Endothelial cell of umbilical vein (primary cell): ENCODE measurements at regions not wholly inside any gene's neighbourhood (a gene's known extent, or its start where the extent isn't known, plus 50 kb on each side); places are given as distances from the start of the nearest gene placed in this dataset.

Experiments used
- BruUV-seq: library from RNA; stranded (reverse); fragments of 400-500 nt; replicated peaks from 2 replicates; lab custom pipeline; 2021; lab: Mats Ljungman, UMichigan
- CTCF ChIA-PET: fragments of 300-600, 350-600 bp; sonication (Branson Sonifier 250); formaldehyde crosslinking; loops from one replicate; lab custom pipeline; 2021; ENCODE audit warnings: antibody characterized with exemption, inconsistent platforms; lab: Charles Lee
- POLR2A ChIA-PET: fragments of 300-600, 350-600 bp; sonication (Branson Sonifier 250); formaldehyde crosslinking; loops from one replicate; lab custom pipeline; 2021; ENCODE audit warnings: antibody characterized with exemption, inconsistent platforms; lab: Charles Lee
- DNase-seq: peaks from one replicate; pipeline ENCODE4 v3.0.0-alpha.2; 2011; ENCODE audit warnings: low read depth, low spot score
- FAIRE-seq: peaks from 2 replicates; lab custom pipeline; 2011; peaks lifted over from hg19 to GRCh38; lab: Jason Lieb, UNC
- H2AFZ ChIP-seq: 2 replicates; pipeline ENCODE4 v1.6.0; 2012; ENCODE audit warnings: low read depth, low read length, control low read depth, inconsistent platforms
- H3K27ac ChIP-seq: 2 replicates; pipeline ENCODE4 v1.5.1; 2011; ENCODE audit warnings: low read depth, mild to moderate bottlenecking, control low read depth, low read length, moderate library complexity; ENCODE audit not compliant: insufficient read depth
- H3K27me3 ChIP-seq, 2 experiments: 2 replicates each; pipeline versions ENCODE4 v1.6.0 to v1.6.1; 2011; ENCODE audit warnings: low read length in 2 of 2, mixed read lengths in 1 of 2; ENCODE audit not compliant: control insufficient read depth in 2 of 2, insufficient read depth in 2 of 2
- H3K36me3 ChIP-seq, 2 experiments: 2 replicates in 1 of 2; 3 replicates in 1 of 2; pipeline ENCODE4 v1.5.1; 2011; ENCODE audit warnings: low read length in 2 of 2, mild to moderate bottlenecking in 1 of 2, moderate library complexity in 1 of 2; ENCODE audit not compliant: control insufficient read depth in 2 of 2, insufficient read depth in 2 of 2; ENCODE audit errors: extremely low read depth in 1 of 2
- H3K4me1 ChIP-seq: 3 replicates; pipeline ENCODE4 v1.5.1; 2011; ENCODE audit warnings: mild to moderate bottlenecking, low read length; ENCODE audit not compliant: control insufficient read depth, insufficient read depth; ENCODE audit errors: extremely low read depth
- H3K4me2 ChIP-seq: 2 replicates; pipeline ENCODE4 v1.6.1; 2011; ENCODE audit warnings: low read length, control low read depth, mixed read lengths; ENCODE audit not compliant: insufficient read depth
- H3K4me3 ChIP-seq, 3 experiments: fragments of 200-600 bp in 1 of 3; sonication (generic), shearing (Covaris generic) in 1 of 3; replicated peaks in 1 of 3; 2 replicates each; pipeline ENCODE4 v1.5.1; 2011 to 2016; ENCODE audit warnings: control low read depth in 3 of 3, low read length in 3 of 3, mild to moderate bottlenecking in 2 of 3, inconsistent platforms in 1 of 3, low read depth in 1 of 3, moderate library complexity in 1 of 3; ENCODE audit not compliant: insufficient read depth in 1 of 3
- H3K79me2 ChIP-seq: 2 replicates; pipeline ENCODE4 v1.6.0; 2012; ENCODE audit warnings: low read length, inconsistent platforms; ENCODE audit not compliant: control insufficient read depth, insufficient read depth
- H3K9ac ChIP-seq: replicated peaks from 2 replicates; pipeline ENCODE3; 2011; ENCODE audit warnings: low read length, control low read depth; ENCODE audit not compliant: insufficient read depth; ENCODE audit errors: extremely low read depth
- H3K9me1 ChIP-seq: replicated peaks from 3 replicates; pipeline ENCODE4 v1.6.0; 2011; ENCODE audit warnings: mild to moderate bottlenecking, low read length; ENCODE audit not compliant: control insufficient read depth, insufficient read depth; ENCODE audit errors: extremely low read depth
- H3K9me3 ChIP-seq: replicated peaks from 2 replicates; pipeline ENCODE4 v1.5.1; 2012; ENCODE audit warnings: low read length, inconsistent platforms; ENCODE audit not compliant: control insufficient read depth, insufficient read depth
- H4K20me1 ChIP-seq: replicated peaks from 2 replicates; pipeline ENCODE3; 2011; ENCODE audit warnings: mild to moderate bottlenecking, low read length; ENCODE audit not compliant: control insufficient read depth, insufficient read depth; ENCODE audit errors: extremely low read depth
- CTCF ChIP-seq, 2 donors: IDR thresholded peaks; 1 replicate in 1 of 2; 2 replicates in 1 of 2; pipeline ENCODE4 v1.5.1; 2011; ENCODE audit warnings: low read length in 2 of 2, mild to moderate bottlenecking in 2 of 2, moderate library complexity in 2 of 2, control low read depth in 1 of 2, inconsistent platforms in 1 of 2, low read depth in 1 of 2; ENCODE audit not compliant: insufficient read depth in 1 of 2; ENCODE audit errors: extremely low read depth in 1 of 2
- EZH2 ChIP-seq: IDR thresholded peaks from 2 replicates; pipeline ENCODE4 v1.6.1; 2012; ENCODE audit warnings: borderline replicate concordance, low read depth, mild to moderate bottlenecking, moderate library complexity, low read length, inconsistent platforms; ENCODE audit not compliant: severe bottlenecking
- FOS ChIP-seq: IDR thresholded peaks from 2 replicates; pipeline ENCODE4 v1.6.1; 2011; ENCODE audit warnings: mild to moderate bottlenecking, low read length, moderate library complexity, borderline replicate concordance; ENCODE audit not compliant: insufficient read depth
- GATA2 ChIP-seq: IDR thresholded peaks from 2 replicates; pipeline ENCODE4 v1.7.0; 2011; ENCODE audit warnings: low read depth, mild to moderate bottlenecking, moderate library complexity, mixed read lengths, low read length; ENCODE audit not compliant: insufficient read length, insufficient read depth
- JUN ChIP-seq: IDR thresholded peaks from 2 replicates; pipeline ENCODE4 v1.6.1; 2011; ENCODE audit warnings: borderline replicate concordance, low read depth; ENCODE audit not compliant: insufficient read length, insufficient read depth
- MAX ChIP-seq: IDR thresholded peaks from 2 replicates; pipeline ENCODE4 v1.6.1; 2011; ENCODE audit not compliant: insufficient read depth, insufficient read length
- MYC ChIP-seq: IDR thresholded peaks from one replicate; pipeline ENCODE4 v1.6.1; 2011; ENCODE audit warnings: mild to moderate bottlenecking, low read depth, low read length
- POLR2A ChIP-seq: IDR thresholded peaks from 2 replicates; pipeline ENCODE4 v1.6.1; 2012; ENCODE audit warnings: low read depth, mild to moderate bottlenecking, control low read depth, low read length
- POLR2AphosphoS5 ChIP-seq: IDR thresholded peaks from 2 replicates; pipeline ENCODE4 v1.6.1; 2012; ENCODE audit warnings: low read depth, mild to moderate bottlenecking, control low read depth, low read length, moderate library complexity; ENCODE audit not compliant: insufficient read depth
- dilution Hi-C: fragments of 300-500 bp; cut with MboI; formaldehyde crosslinking; loops from one replicate; pipeline ENCODE4 v1.15.0; 2019; ENCODE audit warnings: low sequenced_read_pairs; ENCODE audit not compliant: extremely low pct_ligation_motif_present
- intact Hi-C: fragments of 100-400 bp; cut with micrococcal nuclease; formaldehyde crosslinking; loops from one replicate; pipeline ENCODE4 v1.10.0; 2022

GRCh38 chr19:33946535-33947264 is 150.0 kb downstream of the KCTD15 start:
- Histone ChIP-seq H3K4me3 (no peak overlapping the region), H3K9ac (no peak overlapping the region), H3K4me1 (no peaks in the 10 kb centered on the region), H3K9me1 (no peaks in the 10 kb centered on the region), H3K27me3 (no peaks in the 10 kb centered on the region), H3K9me3 (no peaks in the 10 kb centered on the region), H3K27ac (no peak overlapping the region), H4K20me1 (no peaks in the 10 kb centered on the region), H3K79me2 (no peaks in the 10 kb centered on the region), H3K4me2 (no peak overlapping the region), H3K36me3 (no peaks in the 10 kb centered on the region), H2AFZ (no peak overlapping the region)
- dilution Hi-C loops: no loop called here
- intact Hi-C loops: no loop called here
- no peak for DNase-seq
- CTCF ChIA-PET: interaction anchor here (0.7 to 2.6 kb wide), 10 partner anchors 9 to 531 kb away, joined by 3 to 19 read pairs (median 3); no protein-coding TSS in a partner anchor
- FAIRE-seq: no peak
- BruUV-seq: no TSS peak
- POLR2A ChIA-PET: interaction anchor here (0.7 kb wide), 1 partner anchor 151 kb away, joined by 5 read pairs; no protein-coding TSS in a partner anchor
- TF ChIP-seq MYC (no peak), EZH2 (no peak), MAX (no peak), CTCF (IDR thresholded peaks at IDR 0.05; ENCODE audit: extremely low read depth in 1 of 2, insufficient read depth in 1 of 2, low read depth in 1 of 2, low read length in 2 of 2) (no peak), JUN (no peak), POLR2AphosphoS5 (no peak), GATA2 (no peak), FOS (no peak), POLR2A (no peak)
